CD14-positive monocyte (primary cell): ENCODE measurements at regions not wholly inside any gene's neighbourhood (a gene's known extent, or its start where the extent isn't known, plus 50 kb on each side); places are given as distances from the start of the nearest gene placed in this dataset.

Experiments used
- DNase-seq, 3 donors: peaks; one replicate each; pipeline ENCODE4 v3.0.0-alpha.2; 2011 to 2022
- H2AFZ ChIP-seq: 2 replicates; pipeline ENCODE4 v1.6.0; 2012; ENCODE audit warnings: mild to moderate bottlenecking, low read depth, low read length, inconsistent platforms; ENCODE audit not compliant: insufficient read depth, poor library complexity, severe bottlenecking
- H3K27ac ChIP-seq, 2 donors: 1 replicate in 1 of 2; 2 replicates in 1 of 2; pipeline ENCODE4 v1.5.1; 2012 to 2013; ENCODE audit warnings: low read length in 2 of 2, control low read depth in 1 of 2, inconsistent platforms in 1 of 2, low read depth in 1 of 2, mild to moderate bottlenecking in 1 of 2
- H3K27me3 ChIP-seq, 2 donors: one replicate each; pipeline versions ENCODE4 v1.6.0 to v1.6.1; 2011 to 2013; ENCODE audit warnings: low read length in 2 of 2; ENCODE audit not compliant: control insufficient read depth in 2 of 2, insufficient read depth in 2 of 2
- H3K36me3 ChIP-seq, 2 donors: replicated peaks in 1 of 2; 1 replicate in 1 of 2; 2 replicates in 1 of 2; pipeline versions ENCODE4 v1.5.1 to v1.6.1; 2012 to 2013; ENCODE audit warnings: low read length in 2 of 2, control low read depth in 1 of 2, inconsistent platforms in 1 of 2, mild to moderate bottlenecking in 1 of 2; ENCODE audit not compliant: insufficient read depth in 2 of 2, control insufficient read depth in 1 of 2
- H3K4me1 ChIP-seq, 2 donors: 1 replicate in 1 of 2; 2 replicates in 1 of 2; pipeline versions ENCODE4 v1.5.1 to v1.6.1; 2012 to 2013; ENCODE audit warnings: low read length in 2 of 2, control low read depth in 1 of 2, inconsistent platforms in 1 of 2, mild to moderate bottlenecking in 1 of 2, moderate library complexity in 1 of 2; ENCODE audit not compliant: insufficient read depth in 2 of 2, control insufficient read depth in 1 of 2
- H3K4me2 ChIP-seq: replicated peaks from 2 replicates; pipeline ENCODE3; 2012; ENCODE audit warnings: low read length, moderate library complexity, mild to moderate bottlenecking; ENCODE audit not compliant: poor library complexity, severe bottlenecking; ENCODE audit errors: extremely low read depth
- H3K4me3 ChIP-seq, 3 experiments: fragments of 200-600 bp in 1 of 3; sonication (generic) in 1 of 3; replicated peaks in 1 of 3; 1 replicate in 2 of 3; 2 replicates in 1 of 3; pipeline ENCODE4 v1.5.1; 2011 to 2013; ENCODE audit warnings: low read length in 3 of 3, mild to moderate bottlenecking in 3 of 3, control low read depth in 2 of 3, low read depth in 2 of 3, inconsistent platforms in 1 of 3, moderate library complexity in 1 of 3
- H3K79me2 ChIP-seq: 2 replicates; pipeline ENCODE4 v1.6.0; 2012; ENCODE audit warnings: mild to moderate bottlenecking, control low read depth, inconsistent platforms, low read length, moderate library complexity; ENCODE audit not compliant: insufficient read depth
- H3K9ac ChIP-seq: 2 replicates; pipeline ENCODE4 v1.6.0; 2017; ENCODE audit warnings: low read length, mild to moderate bottlenecking; ENCODE audit not compliant: insufficient read depth, poor library complexity, severe bottlenecking
- H3K9me3 ChIP-seq, 2 donors: replicated peaks in 1 of 2; 1 replicate in 1 of 2; 2 replicates in 1 of 2; pipeline versions ENCODE4 v1.5.1 to v1.6.1; 2012 to 2013; ENCODE audit warnings: low read length in 2 of 2, control low read depth in 1 of 2; ENCODE audit not compliant: control insufficient read depth in 1 of 2, insufficient read depth in 1 of 2
- H4K20me1 ChIP-seq: 2 replicates; pipeline ENCODE4 v1.6.0; 2012; ENCODE audit warnings: mild to moderate bottlenecking, low read length, control low read depth, moderate library complexity; ENCODE audit not compliant: insufficient read depth
- H3K27ac Mint-ChIP-seq, 7 donors: one replicate each; pipeline ENCODE4 v1.8.0; 2020; ENCODE audit warnings: mild to moderate bottlenecking in 7 of 7, mixed read lengths in 7 of 7, moderate library complexity in 6 of 7, inconsistent platforms in 2 of 7
- H3K27me3 Mint-ChIP-seq, 3 donors: one replicate each; pipeline ENCODE4 v1.8.0; 2021 to 2022; ENCODE audit warnings: low read depth in 3 of 3, mild to moderate bottlenecking in 3 of 3, mixed read lengths in 3 of 3, moderate library complexity in 3 of 3, inconsistent platforms in 1 of 3
- H3K36me3 Mint-ChIP-seq, 2 donors: one replicate each; pipeline ENCODE4 v1.8.0; 2020; ENCODE audit warnings: mixed read lengths in 2 of 2, inconsistent platforms in 1 of 2, mild to moderate bottlenecking in 1 of 2
- H3K4me1 Mint-ChIP-seq: one replicate; pipeline ENCODE4 v1.8.0; 2020; ENCODE audit warnings: mild to moderate bottlenecking, mixed read lengths
- H3K4me3 Mint-ChIP-seq, 2 donors: one replicate each; pipeline ENCODE4 v1.8.0; 2020; ENCODE audit warnings: mild to moderate bottlenecking in 2 of 2, mixed read lengths in 2 of 2, moderate library complexity in 1 of 2
- H3K9me3 Mint-ChIP-seq, 7 donors: one replicate each; pipeline ENCODE4 v1.8.0; 2020 to 2022; ENCODE audit warnings: mixed read lengths in 7 of 7, mild to moderate bottlenecking in 6 of 7, moderate library complexity in 6 of 7, inconsistent platforms in 2 of 7
- CTCF ChIP-seq: fragments of 200-600 bp; IDR thresholded peaks from one replicate; pipeline ENCODE4 v1.8.0; 2022; ENCODE audit warnings: antibody characterized with exemption, mild to moderate bottlenecking
- WGBS: methylation state at CpG from one replicate; pipeline ENCODE4 v1.1.5; 2013; ENCODE audit warnings: missing lambda C conversion rate; ENCODE audit not compliant: insufficient coverage; 5-methylcytosine and 5-hydroxymethylcytosine counted together
- intact Hi-C, 2 donors: fragments of 100-400 bp; cut with micrococcal nuclease; formaldehyde crosslinking; loops; one replicate each; pipeline versions ENCODE4 v1.15.0 to v1.15.1; 2023

GRCh38 chr3:194808640-194809097, 123.0 kb downstream of the FAM43A start:
- 95% methylated on average over 2 of the region's 3 CpGs for WGBS
- Mint-ChIP-seq H3K9me3 (no peaks in the 10 kb centered on the region), H3K27ac (no peak overlapping the region), H3K36me3 (no peaks in the 10 kb centered on the region), H3K4me3 (no peak overlapping the region), H3K4me1 (peaks cover 4% of the 10 kb centered on the region), H3K27me3 (peaks cover 1 to 5% (median 2%) of the 10 kb centered on the region in 3 donors)
- Histone ChIP-seq H3K9me3 (no peaks in the 10 kb centered on the region), H3K4me1 (no peaks in the 10 kb centered on the region), H2AFZ (no peak overlapping the region), H3K27ac (no peak overlapping the region), H3K4me2 (no peak overlapping the region), H3K27me3 (no peaks in the 10 kb centered on the region), H3K36me3 (no peaks in the 10 kb centered on the region), H3K79me2 (no peaks in the 10 kb centered on the region), H3K4me3 (no peak overlapping the region), H4K20me1 (no peaks in the 10 kb centered on the region), H3K9ac (no peak overlapping the region)
- TF ChIP-seq CTCF = no peak
- no peak for DNase-seq
- intact Hi-C loops = no loop called here

GRCh38 chr3:194809382-194809781, 123.7 kb downstream of the FAM43A start:
- H3K4me2 ChIP-seq = no peak overlapping the region
- no peaks in the 10 kb centered on the region for H3K4me1 ChIP-seq
- TF ChIP-seq CTCF = no peak
- no peaks in the 10 kb centered on the region for H3K36me3 ChIP-seq
- H3K27ac ChIP-seq = no peak overlapping the region
- H4K20me1 ChIP-seq = no peaks in the 10 kb centered on the region
- H3K4me3 ChIP-seq = no peak overlapping the region
- H3K9ac ChIP-seq = no peak overlapping the region
- DNase-seq = no peak
- H3K27me3 Mint-ChIP-seq = peaks cover 0 to 2% (median 1%) of the 10 kb centered on the region in 3 donors
- WGBS = 100% methylated on average over 1 of the region's 6 CpGs
- peaks cover 4% of the 10 kb centered on the region for H3K4me1 Mint-ChIP-seq
- H3K9me3 Mint-ChIP-seq = no peaks in the 10 kb centered on the region
- no peak overlapping the region for H2AFZ ChIP-seq
- no peaks in the 10 kb centered on the region for H3K79me2 ChIP-seq
- H3K27me3 ChIP-seq = no peaks in the 10 kb centered on the region
- no peak overlapping the region for H3K4me3 Mint-ChIP-seq
- intact Hi-C loops = no loop called here
- H3K36me3 Mint-ChIP-seq = no peaks in the 10 kb centered on the region
- H3K27ac Mint-ChIP-seq = no peak overlapping the region
- no peaks in the 10 kb centered on the region for H3K9me3 ChIP-seq
